ENCODE measurements at regions not wholly inside any gene's neighbourhood (a gene's known extent, or its start where the extent isn't known, plus 50 kb on each side); places are given as distances from the start of the nearest gene placed in this dataset.

- peak overlapping the region; percentile 0 for H3K4me3 ChIP-seq
- H3K4me2 ChIP-seq = peak overlapping the region; percentile 25
- no peak overlapping the region for H2AFZ ChIP-seq (replicated peaks)
- Mint-ChIP-seq H3K27me3 (ENCODE audit: insufficient read depth, low read depth) (peaks cover 5% of the 10 kb centered on the region), H3K36me3 (no peaks in the 10 kb centered on the region), H3K4me1 (peaks cover 21% of the 10 kb centered on the region), H3K4me3 (peak overlapping the region; percentile 62), H3K27ac (peak overlapping the region; percentile 84), H3K9me3 (peaks cover 11% of the 10 kb centered on the region)
- peaks cover 24% of the 10 kb centered on the region for H3K4me1 ChIP-seq
- peaks cover 12% of the 10 kb centered on the region for H3F3A ChIP-seq (ENCODE audit: low read depth)
- no peaks in the 10 kb centered on the region for H3K9me3 ChIP-seq (ENCODE audit: low read depth)
- H3K27me3 ChIP-seq = no peaks in the 10 kb centered on the region
- no peaks in the 10 kb centered on the region for H4K20me1 ChIP-seq (ENCODE audit: low read depth)
- H3K9ac ChIP-seq = no peak overlapping the region
- H3K79me2 ChIP-seq (ENCODE audit: low read depth) = no peaks in the 10 kb centered on the region
- peak; percentile 75 for DNase-seq (ENCODE audit: low spot score)
- no peaks in the 10 kb centered on the region for H3K36me3 ChIP-seq
- no peak overlapping the region for H3K27ac ChIP-seq
- TF ChIP-seq, protein P1, sequence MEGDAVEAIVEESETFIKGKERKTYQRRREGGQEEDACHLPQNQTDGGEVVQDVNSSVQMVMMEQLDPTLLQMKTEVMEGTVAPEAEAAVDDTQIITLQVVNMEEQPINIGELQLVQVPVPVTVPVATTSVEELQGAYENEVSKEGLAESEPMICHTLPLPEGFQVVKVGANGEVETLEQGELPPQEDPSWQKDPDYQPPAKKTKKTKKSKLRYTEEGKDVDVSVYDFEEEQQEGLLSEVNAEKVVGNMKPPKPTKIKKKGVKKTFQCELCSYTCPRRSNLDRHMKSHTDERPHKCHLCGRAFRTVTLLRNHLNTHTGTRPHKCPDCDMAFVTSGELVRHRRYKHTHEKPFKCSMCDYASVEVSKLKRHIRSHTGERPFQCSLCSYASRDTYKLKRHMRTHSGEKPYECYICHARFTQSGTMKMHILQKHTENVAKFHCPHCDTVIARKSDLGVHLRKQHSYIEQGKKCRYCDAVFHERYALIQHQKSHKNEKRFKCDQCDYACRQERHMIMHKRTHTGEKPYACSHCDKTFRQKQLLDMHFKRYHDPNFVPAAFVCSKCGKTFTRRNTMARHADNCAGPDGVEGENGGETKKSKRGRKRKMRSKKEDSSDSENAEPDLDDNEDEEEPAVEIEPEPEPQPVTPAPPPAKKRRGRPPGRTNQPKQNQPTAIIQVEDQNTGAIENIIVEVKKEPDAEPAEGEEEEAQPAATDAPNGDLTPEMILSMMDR (IDR thresholded peaks at IDR 0.05) = no peak
- TF ChIP-seq EZH2phosphoT487 (IDR thresholded peaks at IDR 0.05) (no peak), EZH2 (IDR thresholded peaks at IDR 0.05) (no peak)
These were observed 467.1 kb upstream of the HSF2 start for GRCh38 chr6:121932076-121932991.

DNA sequence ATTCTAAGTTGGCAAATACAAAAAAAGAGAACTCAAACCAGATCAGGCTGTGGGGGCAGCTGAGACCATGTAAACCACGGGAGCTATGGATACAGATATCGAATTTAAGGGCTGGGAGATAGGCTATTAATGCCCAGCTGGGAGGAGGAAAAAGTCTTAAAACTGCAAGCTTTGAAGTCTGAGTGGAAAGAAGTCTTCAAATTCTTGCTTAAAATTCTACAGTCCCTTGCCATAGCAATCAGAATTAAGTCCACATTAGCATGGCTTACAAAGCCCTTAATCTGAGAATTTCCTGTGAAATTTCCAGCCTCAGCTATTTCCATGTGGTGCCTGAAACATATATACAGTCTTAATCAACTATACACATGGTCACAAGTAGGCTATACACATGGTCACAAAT, 465.0 kb upstream of the HSF2 start:
- no peaks in the 10 kb centered on the region for H3K9me3 ChIP-seq (ENCODE audit: low read depth)

DNA sequence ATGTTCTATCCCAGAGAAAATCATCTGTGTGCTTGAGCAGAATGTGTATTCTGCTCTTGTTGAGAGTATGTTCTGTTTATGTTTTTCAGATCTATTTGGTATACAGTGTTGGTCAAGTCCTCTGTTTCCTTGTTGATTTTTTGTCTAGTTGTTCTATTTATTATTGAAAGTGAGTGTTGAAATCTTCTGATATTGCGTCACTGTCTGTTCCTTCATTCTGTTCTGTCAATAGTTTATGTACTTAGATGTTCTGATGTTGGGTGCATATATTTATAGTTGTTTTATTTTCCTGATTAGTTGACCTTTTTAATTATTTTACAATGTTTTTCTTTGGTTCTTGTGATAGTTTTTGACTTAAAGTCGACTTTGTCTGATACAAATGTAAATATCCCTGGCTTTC, 458.7 kb upstream of the HSF2 start:
- Histone ChIP-seq H3K27me3 (no peaks in the 10 kb centered on the region), H3K4me2 (no peak overlapping the region), H3K4me3 (no peak overlapping the region), H3K9me3 (ENCODE audit: low read depth) (no peaks in the 10 kb centered on the region), H3F3A (ENCODE audit: low read depth) (no peaks in the 10 kb centered on the region), H3K79me2 (ENCODE audit: low read depth) (no peaks in the 10 kb centered on the region), H4K20me1 (ENCODE audit: low read depth) (no peaks in the 10 kb centered on the region), H3K9ac (no peak overlapping the region), H2AFZ (replicated peaks) (no peak overlapping the region), H3K27ac (no peak overlapping the region), H3K4me1 (no peaks in the 10 kb centered on the region), H3K36me3 (no peaks in the 10 kb centered on the region)
- TF ChIP-seq EZH2phosphoT487 (IDR thresholded peaks at IDR 0.05) = no peak
- TF ChIP-seq EZH2 (IDR thresholded peaks at IDR 0.05) = no peak
- TF ChIP-seq, protein P1 (IDR thresholded peaks at IDR 0.05) = no peak
- Mint-ChIP-seq H3K4me1 (no peaks in the 10 kb centered on the region), H3K27ac (no peak overlapping the region), H3K27me3 (ENCODE audit: insufficient read depth, low read depth) (peaks cover 3% of the 10 kb centered on the region), H3K4me3 (no peak overlapping the region), H3K9me3 (peaks cover 22% of the 10 kb centered on the region), H3K36me3 (peaks cover 6% of the 10 kb centered on the region)
- DNase-seq (ENCODE audit: low spot score) = no peak

More for the DNA sequence above, 465.0 kb upstream of the HSF2 start:
- no peaks in the 10 kb centered on the region for H4K20me1 ChIP-seq (ENCODE audit: low read depth)
- H3K27ac Mint-ChIP-seq = no peak overlapping the region
- DNase-seq (ENCODE audit: low spot score) = no peak
- peaks cover 21% of the 10 kb centered on the region for H3K4me1 Mint-ChIP-seq
- H3K27ac ChIP-seq = no peak overlapping the region
- H3K9me3 Mint-ChIP-seq = peaks cover 15% of the 10 kb centered on the region
- H3K9ac ChIP-seq = no peak overlapping the region
- H3K36me3 Mint-ChIP-seq = peaks cover 4% of the 10 kb centered on the region
- no peaks in the 10 kb centered on the region for H3K36me3 ChIP-seq
- H3K79me2 ChIP-seq (ENCODE audit: low read depth) = no peaks in the 10 kb centered on the region
- H3K27me3 Mint-ChIP-seq (ENCODE audit: insufficient read depth, low read depth) = peaks cover 8% of the 10 kb centered on the region
- no peaks in the 10 kb centered on the region for H3K27me3 ChIP-seq
- no peak overlapping the region for H3K4me2 ChIP-seq
- H3K4me1 ChIP-seq = peaks cover 24% of the 10 kb centered on the region
- H2AFZ ChIP-seq (replicated peaks) = no peak overlapping the region
- TF ChIP-seq EZH2 (IDR thresholded peaks at IDR 0.05) = no peak
- TF ChIP-seq EZH2phosphoT487 (IDR thresholded peaks at IDR 0.05) = no peak
- TF ChIP-seq, protein P1 (IDR thresholded peaks at IDR 0.05) = no peak
- peaks cover 12% of the 10 kb centered on the region for H3F3A ChIP-seq (ENCODE audit: low read depth)
- H3K4me3 Mint-ChIP-seq = no peak overlapping the region
- no peak overlapping the region for H3K4me3 ChIP-seq

Data from neural progenitor cell (in vitro differentiated cells).